NCI-H128 (cell line): ENCODE measurements at regions not wholly inside any gene's neighbourhood (a gene's known extent, or its start where the extent isn't known, plus 50 kb on each side); places are given as distances from the start of the nearest gene placed in this dataset.
"Not testable (repeated sequence)": the region's sequence is repeated elsewhere in the genome, so short reads cannot be mapped to it uniquely, and the experiment has no call there.

Source experiments
- DNase-seq: peaks from one replicate; lab custom pipeline; 2025; ENCODE audit not compliant: unreplicated experiment; lab: John Stamatoyannopoulos, UW

DNA sequence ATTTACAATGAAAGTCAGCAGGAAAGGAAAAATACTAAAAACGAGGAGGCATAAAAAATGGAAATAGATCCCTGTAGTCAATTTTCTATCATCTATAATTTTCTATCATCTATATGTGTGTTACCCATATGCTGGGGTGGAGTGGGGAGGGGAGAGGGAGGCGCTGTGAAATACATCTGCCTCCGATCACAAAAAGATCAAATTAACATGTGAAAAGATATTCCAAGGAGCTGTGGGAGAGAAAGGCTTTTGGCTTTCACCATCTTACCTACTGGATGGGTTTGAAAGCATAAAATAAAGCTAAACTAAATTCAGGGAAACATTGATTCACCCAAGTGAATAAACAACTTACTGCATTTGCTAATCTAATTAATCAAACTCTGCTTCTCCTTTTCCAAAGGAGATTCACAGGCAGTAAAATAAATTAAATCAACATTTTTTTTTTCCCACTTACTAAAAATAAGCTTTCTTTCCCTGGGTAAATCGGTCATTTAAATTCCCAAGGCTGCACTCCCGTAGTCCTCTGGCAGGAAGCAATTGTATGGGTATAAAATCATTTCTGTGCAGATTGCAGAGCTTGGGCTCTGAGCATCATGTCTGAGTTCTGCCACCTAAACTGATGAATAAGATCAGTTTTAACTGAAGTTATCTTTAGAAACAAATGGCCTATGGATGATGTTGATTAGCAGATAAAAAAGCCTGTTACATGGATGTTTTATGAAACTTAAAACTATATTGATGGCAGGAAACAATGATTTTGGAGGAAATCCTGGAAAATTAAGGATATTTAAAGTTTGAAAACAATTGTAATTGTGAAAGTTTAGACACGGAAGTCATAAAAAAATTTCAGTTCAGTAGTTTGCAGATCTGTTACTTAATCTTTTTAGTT, 147.9 kb downstream of the SOX4 start:
- DNase-seq = no peak

DNA sequence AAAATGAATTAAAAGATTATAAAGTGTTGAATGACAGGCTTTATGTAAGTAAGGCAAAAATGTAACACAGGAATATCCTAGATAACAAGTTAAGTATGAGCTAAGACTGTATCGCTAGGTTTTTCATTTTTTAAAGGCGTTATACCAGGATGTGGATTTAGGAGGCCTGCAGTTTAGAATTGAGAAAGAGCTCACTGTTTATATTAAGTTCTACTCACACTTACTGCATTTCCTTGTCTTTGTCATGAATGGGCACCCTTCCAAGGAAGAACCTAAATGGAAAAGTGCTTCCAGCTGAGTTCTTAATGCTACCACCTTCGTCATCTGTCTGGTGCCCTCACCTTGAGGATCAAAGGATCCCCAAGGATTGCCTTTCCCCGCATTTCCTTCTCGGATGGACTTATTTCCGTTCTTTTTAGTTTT, 148.7 kb downstream of the SOX4 start:
- no peak for DNase-seq

DNA sequence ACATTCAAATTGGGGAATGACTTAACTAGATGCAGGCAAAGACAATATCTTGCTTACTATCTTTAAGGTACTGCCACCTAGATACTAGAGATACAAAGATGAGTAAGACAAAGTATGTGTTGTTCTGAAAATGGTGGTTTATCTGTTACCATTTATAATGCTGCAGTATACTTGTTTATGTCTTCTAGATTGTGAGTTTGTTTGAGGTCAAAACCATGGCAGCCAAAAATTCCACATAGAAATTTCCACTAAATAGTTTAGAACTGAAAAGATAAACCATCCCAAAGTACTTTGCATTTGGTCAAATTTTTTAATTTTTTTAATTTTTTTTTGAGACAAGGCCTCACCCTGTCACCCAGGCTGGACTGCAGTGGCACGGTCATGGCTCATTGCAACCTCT, 150.8 kb downstream of the SOX4 start:
- no peak for DNase-seq

DNA sequence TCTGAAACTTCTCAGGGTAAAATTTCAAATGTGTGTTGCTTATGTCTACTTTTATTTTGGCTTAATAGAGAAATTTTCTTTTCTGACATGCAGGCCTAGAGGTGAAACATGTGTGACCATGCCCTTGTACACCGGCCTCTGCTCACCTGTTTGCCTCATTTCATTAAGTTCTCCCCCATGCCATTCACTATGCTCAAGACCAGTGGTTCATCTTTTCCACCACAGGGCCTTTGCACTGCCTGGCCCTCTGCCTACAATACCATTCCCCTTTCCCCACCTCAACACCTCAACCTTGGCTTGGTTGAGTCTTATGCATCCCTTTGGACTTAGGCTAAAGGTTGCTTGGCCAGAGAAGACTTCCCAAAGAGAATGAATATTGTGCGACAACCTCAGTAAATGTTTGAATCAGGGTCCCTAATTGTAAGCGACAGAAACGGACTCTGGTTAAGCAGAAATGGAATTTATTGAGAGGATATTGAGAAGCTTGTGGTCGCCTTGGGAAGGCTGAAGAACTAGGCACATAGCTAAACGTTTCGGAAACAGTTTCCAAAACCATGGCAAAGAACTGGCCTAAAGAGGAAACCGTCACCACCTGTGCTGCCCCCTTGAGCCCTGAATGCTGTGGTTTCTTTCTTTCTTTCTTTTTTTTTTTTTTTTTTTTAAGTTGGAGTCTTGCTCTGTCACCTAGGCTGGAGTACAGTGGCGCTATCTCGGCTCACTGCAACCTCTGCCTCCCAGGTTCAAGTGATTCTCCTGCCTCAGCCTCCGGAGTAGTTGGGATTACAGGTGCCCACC, 152.2 kb downstream of the SOX4 start:
- DNase-seq = no peak

DNA sequence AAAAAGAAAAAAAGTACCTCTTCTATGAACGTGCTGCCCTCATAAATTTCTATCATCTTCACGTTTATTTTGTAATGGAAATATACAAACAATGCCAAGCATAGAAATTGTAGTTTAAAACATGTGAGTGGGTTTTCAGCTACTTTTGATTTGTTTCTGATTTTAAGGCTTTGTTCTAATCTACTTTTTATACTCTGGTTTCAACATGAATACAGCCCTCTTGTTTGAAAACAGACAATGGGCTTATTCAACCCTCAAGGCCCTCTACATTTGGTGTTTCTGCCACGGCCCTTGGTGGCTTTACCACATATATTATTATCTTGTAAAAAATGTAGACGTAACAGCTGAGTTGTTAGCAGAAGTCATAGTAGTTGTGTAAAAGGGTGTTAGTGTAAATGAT, 153.9 kb downstream of the SOX4 start:
- DNase-seq = no peak

DNA sequence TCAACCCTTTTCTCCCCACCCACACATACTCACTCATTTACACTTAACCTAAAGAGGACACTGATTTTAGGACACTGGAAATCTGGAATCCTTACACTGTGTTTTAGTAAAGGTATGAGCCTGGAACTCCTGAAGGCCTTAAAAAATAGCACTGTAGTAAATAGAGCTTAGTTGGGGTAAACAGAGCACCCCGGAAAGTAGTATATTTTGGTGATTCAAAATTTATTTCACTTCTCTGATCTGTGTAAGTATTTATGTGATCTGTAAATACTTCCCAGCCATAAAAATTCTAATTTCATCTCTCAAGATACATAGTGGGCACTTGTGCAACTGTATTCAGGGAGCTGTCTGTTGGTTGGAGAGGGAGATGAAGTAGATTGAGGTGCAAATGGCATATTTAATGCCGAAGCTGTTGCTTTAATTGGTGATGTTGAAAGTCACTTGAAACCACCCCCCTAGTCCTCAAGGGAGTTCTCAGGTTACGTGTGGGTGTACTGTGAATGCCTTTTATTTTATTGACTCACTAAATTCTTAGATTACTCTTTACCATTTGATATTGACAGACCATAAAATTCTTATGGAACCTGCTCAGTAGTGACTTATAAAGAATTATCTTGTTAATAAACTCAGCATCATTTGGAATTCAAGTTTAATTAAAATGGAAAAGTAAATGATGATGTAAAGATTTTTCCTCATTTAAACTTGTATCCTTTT, 154.9 kb downstream of the SOX4 start:
- peak; percentile 79 for DNase-seq

DNA sequence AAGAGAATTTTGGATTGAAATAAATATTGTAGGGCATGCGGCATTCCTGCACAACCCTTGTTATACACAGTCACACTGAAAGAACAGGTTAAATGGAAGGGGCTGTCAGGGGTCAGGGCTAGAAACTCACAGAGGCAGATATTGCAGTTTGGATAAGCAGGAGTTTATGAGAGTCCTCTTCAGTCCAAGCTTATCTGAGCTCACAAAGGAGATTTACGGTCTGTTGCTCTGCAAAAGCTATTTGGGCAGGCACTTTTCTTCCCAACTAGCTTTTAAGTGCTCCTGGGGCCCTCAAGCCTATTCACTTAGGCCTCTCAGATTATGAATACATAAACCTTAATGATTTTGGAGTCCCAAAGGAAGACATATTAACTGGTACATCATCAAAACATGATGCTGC, 156.2 kb downstream of the SOX4 start:
- peak; percentile 94 for DNase-seq

DNA sequence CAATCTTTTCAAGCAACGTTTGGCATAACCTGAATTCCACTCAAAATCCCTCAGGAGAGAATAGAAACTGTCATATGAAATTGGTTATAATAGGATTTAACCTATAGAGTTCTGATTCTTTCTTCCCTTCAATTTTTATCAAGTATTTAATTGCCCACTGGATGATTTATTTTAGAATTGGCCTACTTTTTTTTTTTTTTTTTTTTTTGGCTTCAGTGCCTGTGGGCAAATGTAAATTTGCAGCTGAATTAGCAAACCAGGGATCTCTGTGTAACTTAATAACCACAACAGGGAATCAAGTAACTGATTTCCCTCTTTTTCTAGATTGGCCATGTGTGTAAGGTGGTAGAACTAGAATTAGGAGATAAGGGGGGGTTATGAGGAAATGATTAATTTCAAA, 157.0 kb downstream of the SOX4 start:
- no peak for DNase-seq

DNA sequence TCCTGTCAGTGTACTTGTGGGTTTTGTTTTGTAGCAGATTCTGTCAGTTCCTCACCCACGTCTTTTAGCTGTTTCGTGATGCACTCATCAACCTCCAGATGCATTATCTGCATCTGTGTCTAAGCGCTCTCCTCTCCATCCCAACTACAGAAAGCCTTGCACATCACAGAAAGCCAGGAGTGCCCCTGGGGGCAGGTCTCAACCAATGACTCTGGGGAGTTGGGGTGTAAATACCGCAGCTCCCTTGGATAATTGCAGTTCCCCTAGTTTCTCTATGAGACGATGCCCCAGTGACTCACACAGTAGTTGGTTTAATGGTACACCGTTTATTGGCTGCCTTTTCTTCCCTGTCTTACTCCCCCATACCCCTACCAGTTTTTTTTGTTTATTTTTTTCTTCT, 158.1 kb downstream of the SOX4 start:
- DNase-seq = no peak

DNA sequence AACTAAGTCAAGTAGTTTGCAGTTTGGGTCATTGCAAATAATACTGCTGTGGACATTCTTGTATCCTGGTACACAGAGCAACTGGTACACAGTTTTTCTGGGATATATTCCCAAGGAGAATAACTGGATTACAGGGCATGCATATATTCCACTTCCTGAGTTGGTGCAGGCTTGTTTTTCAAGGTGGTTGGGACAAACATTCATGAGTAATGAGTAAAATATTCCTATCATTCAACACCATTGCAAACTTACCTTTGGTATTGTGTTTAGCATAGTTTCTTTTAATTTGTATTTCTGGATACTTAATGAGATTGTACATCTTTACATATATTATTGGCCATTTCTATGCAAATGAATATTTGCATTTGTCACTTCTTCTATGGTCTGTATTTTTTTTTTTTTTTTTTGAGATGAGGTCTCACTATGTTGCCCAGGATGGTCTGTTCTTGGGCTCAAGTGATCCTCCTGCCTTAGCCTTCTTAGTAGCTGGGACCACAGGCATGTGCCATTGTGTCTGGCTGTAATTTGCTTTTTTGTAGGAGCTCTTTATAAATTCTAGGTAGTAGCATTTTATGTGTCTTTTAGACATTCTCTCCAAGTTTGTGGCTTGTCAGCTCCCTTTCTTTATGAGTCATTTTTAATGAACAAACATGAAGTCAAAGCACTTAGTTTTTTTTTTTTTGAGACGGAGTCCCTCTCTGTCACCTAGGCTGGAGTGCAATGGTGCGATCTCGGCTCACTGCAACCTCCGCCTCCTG, 158.7 kb downstream of the SOX4 start:
- DNase-seq = no peak

DNA sequence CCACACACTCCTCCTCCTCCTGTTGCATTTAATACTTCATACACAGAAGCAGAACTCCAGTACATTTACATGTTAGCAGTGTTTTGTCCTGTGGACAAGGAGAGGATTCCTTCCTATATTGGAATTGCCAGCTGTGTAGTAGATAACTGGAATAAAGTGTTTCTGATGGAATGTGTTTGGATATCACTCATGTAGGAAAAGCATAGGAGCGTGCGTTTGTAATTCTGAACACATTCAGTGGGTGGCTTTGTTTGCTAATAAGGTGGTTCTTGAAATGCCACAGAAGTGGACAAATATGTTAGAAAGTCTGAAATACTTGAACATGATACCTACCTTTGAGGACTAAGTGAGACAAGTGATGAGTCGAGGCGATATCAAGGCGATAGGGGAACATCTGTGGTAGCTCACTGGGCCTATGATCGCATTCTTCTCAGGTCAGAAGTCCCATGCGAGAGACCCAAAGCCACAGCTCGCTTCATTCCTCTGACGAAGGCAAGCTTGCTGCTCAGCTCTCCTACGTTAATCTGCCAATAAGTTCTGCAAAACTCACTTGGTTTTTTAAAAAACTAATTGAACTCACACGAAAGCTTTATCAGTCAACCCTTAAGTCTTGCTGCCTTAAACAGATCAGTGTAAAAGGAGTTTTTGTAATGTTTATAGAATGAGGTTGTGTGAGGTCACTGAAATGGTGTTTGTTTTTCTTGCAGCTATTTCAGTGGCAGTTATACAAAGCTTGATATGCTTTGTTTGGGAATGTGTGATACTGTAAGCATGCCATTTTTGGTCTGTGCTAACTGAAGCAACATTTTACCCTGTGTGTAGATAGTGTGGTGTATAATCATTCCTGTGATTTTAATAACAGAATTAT, 159.9 kb downstream of the SOX4 start:
- DNase-seq = no peak

DNA sequence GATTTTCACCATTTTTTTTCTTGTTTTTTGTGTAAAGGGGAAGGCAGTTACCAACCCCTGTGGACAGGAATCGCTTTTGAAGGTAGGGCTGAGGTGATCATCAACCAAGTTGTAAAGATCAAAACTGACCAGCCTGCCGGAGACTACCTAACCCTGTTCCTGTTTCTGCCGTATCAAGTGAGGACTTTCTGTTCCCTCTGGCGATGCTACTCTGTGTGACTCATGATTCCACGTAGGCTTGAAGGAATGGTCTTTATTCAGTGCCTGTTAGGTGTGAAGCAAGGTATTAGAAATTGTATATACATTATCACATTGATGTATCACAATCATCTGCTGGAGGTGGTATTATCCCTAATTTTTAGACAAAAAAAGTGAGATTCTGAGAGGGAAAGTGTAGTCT, 161.3 kb downstream of the SOX4 start:
- no peak for DNase-seq

DNA sequence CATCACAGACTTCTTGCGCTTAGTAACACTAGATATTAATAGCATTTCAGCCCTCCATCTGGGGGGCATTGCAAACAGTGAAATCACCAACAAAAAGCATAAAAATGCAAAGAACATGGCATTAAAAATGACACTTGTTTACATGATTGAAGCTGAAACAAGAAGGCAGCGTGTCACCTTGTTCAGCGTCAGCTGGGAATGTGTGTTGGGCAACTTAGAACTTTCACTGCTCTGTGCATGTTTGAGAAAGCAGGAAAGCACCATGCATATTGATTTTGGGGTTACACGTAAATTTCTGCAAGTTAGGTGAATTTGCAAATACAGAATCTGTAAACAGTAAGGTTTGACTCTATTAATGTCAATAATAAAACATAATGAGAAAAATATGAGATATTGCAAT, 162.9 kb downstream of the SOX4 start:
- no peak for DNase-seq

DNA sequence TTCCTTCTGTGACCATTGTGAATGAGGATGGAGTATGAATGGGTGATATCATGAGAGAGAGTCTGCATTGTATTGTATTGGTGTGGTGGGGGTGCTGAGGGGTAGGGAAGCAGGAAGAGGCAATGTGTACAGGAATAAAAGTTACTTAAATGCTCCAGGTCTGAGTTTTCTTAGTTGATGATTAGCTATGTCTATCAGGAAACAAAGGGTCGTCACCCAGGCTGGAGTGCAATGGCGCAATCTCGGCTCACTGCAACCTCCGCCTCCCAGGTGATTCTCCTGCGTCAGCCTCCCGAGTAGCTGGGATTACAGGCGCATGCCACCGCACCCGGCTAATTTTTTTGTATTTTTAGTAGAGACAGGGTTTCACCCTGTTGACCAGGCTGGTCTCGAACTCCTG, 163.8 kb downstream of the SOX4 start:
- not testable (repeated sequence) for DNase-seq

DNA sequence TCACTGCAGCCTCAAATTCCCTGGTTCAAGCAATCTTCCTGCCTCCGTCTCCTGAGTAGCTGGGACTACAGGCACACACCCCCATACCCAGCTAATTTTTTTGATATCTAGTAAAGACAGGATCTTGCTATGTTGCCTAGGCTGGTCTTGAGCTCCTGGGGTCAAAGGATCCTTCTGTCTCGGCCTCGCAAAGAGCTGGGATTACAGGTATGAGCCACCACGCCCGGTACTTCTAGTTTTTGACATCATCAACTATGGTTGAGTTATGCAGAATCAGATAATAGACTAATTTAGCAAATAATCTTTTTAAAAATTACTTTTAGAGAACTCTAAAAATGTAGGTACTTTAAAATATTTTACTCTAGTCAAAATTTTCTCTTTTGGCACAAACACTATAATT, 166.2 kb downstream of the SOX4 start:
- no peak for DNase-seq

DNA sequence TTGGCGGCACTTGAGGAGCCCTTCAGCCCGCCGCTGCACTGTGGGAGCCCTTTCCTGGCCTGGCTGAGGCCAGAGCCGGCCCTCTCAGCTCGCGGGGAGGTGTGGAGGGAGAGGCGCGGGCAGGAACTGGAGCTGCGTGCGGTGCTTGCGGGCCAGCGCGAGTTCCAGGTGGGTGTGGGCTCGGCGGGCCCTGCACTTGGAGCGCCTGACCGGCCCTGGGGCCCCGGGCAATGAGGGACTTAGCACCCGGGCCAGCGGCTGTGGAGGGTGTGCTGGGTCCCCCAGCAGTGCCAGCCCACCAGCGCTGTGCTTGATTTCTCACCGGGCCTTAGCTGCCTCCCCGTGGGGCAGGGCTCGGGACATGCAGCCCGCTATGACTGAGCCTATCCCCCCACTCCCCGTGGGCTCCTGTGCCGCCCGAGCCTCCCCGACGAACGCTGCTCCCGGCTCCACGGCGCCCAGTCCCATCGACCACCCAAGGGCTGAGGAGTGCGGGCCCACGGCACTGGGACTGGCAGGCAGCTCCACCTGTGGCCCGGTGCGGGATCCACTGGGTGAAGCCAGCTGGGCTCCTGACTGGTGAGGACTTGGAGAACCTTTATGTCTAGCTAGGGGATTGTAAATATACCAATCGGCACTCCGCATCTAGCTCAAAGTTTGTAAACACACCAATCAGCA, 167.6 kb downstream of the SOX4 start:
- not testable (repeated sequence) for DNase-seq

DNA sequence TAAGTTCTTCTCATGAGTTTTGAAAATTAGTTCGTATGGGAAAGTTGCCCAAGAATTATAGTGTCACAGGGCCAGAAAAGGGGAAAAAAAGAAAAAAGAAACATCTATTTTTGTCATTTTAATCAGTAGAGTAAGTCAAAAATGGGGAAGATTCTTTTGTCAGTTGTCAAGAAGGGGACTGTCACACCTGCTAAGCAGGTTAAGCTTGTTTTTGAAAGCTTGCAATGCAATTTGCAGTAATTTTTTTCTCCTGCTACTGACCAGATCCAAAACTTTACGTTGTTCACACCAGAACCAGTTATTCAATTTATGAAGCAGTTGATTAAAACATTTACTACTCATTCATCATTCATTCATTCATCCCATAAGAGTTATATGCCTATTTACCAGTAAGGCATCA, 171.4 kb downstream of the SOX4 start:
- DNase-seq = no peak

DNA sequence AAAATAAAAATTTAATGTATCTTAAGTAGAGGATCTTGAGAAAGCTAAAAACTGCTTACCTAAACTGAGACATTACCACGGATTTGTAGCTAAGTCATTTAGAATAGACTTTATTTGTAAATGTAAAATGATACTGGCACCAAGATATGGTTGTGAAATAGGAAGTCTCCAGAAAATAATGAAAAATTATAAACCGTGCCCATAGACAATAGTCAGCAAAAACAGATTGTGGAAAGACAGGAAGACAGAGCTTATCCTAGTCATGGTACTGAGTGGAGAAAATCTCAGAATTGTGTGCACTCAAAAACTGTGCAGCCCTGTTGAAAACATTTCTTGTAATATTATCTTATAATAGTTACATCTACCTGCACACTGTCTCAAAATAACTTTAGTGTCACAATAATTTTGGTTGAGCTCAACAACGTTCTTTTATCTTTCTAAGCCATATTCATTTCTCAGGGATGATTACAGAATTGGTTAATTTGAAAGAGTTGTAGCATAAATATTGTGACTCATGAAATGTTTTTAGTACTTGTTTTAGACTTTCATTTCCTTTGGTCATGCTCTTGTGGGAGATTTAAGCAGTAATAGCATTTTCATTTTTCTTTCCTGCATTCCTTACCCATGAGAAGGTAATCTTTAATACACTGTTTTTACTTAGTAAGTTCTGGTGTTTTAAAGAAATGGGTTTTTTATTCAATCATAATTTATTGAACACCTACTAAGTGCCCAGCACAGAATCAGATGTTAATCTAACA, 174.5 kb downstream of the SOX4 start:
- DNase-seq = no peak

DNA sequence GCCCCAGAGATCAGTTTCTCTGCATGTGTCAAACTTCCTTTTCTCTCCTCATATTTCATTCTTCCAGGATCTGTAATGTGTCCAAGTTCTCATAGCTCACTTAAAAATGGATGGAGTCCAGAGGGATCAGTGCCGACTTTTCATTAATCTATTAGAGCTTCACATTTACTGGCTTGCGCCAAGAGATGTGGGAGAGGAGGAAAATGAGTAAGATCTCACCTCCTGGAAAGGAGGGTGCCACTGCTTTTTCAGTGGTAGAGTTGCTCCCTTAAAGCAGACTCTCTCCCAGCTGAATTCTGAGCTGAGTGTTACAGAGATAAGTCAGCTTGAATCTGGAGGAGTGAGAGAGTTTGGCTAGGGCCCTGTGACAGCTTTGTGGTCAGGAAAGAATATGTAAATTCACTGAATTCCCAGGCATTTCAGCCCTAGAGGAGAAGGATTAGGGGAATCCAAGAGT, 175.9 kb downstream of the SOX4 start:
- DNase-seq = no peak
